Tibial nerve (tissue), 4 donors: ENCODE measurements at regions not wholly inside any gene's neighbourhood (a gene's known extent, or its start where the extent isn't known, plus 50 kb on each side); places are given as distances from the start of the nearest gene placed in this dataset.

Source experiments
- DNase-seq, 2 donors: peaks; one replicate each; pipeline ENCODE4 v3.0.0-alpha.2; 2019; ENCODE audit warnings: low spot score in 2 of 2
- H3K27ac ChIP-seq, 4 donors: fragments of 200-600 bp; sonication (generic) in 3 of 4; one replicate each; pipeline ENCODE4 v1.5.1; 2017 to 2019; ENCODE audit warnings: mild to moderate bottlenecking in 1 of 4
- H3K27me3 ChIP-seq, 2 donors: fragments of 200-600 bp; sonication (generic) in 1 of 2; one replicate each; pipeline versions ENCODE4 v1.5.1 to v1.6.0; 2017 to 2019
- H3K36me3 ChIP-seq, 3 donors: fragments of 200-600 bp; sonication (generic); one replicate each; pipeline ENCODE4 v1.5.1; 2018 to 2019
- H3K4me1 ChIP-seq, 4 donors: fragments of 200-600 bp; sonication (generic) in 3 of 4; one replicate each; pipeline ENCODE4 v1.5.1; 2017 to 2019
- H3K4me3 ChIP-seq, 4 donors: fragments of 200-600 bp; sonication (generic) in 3 of 4; one replicate each; pipeline ENCODE4 v1.5.1; 2017 to 2019; ENCODE audit warnings: mild to moderate bottlenecking in 1 of 4, moderate library complexity in 1 of 4
- H3K9me3 ChIP-seq, 4 donors: fragments of 200-600 bp; sonication (generic) in 3 of 4; one replicate each; pipeline ENCODE4 v1.5.1; 2017 to 2019
- CTCF ChIP-seq, 5 experiments: fragments of 200-600 bp in 3 of 5; fragments of 450-650 bp in 2 of 5; sonication (generic) in 3 of 5; IDR thresholded peaks; one replicate each; pipeline ENCODE4 v1.5.1; 2016 to 2019; ENCODE audit warnings: antibody characterized with exemption in 5 of 5, mild to moderate bottlenecking in 3 of 5, moderate library complexity in 2 of 5
- EP300 ChIP-seq, 2 donors: sonication (generic); formaldehyde crosslinking; IDR thresholded peaks; one replicate each; pipeline ENCODE4 v1.6.1; 2017; ENCODE audit warnings: antibody characterized with exemption in 2 of 2, mild to moderate bottlenecking in 1 of 2
- POLR2A ChIP-seq, 2 donors: fragments of 450-650 bp; IDR thresholded peaks; one replicate each; pipeline ENCODE4 v1.6.1; 2017; ENCODE audit warnings: antibody characterized with exemption in 2 of 2, mild to moderate bottlenecking in 2 of 2, moderate library complexity in 2 of 2
- WGBS, 2 donors: methylation state at CpG; one replicate each; pipeline ENCODE4 v1.1.5; 2018; 5-methylcytosine and 5-hydroxymethylcytosine counted together

DNA sequence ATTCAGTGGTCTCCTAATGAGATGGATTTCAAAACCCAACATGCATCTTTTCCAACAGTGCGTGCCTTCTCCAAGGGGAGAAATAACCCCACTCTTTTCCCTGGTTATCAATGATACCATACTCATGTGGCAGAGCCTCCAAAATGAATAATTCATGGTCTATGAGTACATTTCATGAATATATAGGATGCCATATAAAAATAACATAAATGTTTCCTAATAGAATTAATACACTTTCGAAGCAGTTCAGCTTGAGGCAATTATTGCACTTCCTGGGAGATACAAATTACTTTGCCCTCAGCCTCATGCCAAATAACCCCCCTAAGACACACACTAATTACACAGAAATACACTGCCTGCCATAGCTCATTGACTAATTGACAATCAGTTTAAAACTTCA is 318.6 kb downstream of the ZSWIM6 start:
- H3K27me3 ChIP-seq: no peaks in the 10 kb centered on the region
- H3K36me3 ChIP-seq: no peaks in the 10 kb centered on the region
- TF ChIP-seq POLR2A (IDR thresholded peaks at IDR 0.05) (no peak), EP300 (IDR thresholded peaks at IDR 0.05) (no peak), CTCF (IDR thresholded peaks at IDR 0.05) (no peak)
- 88 to 91% methylated on average over 2 of the region's 2 CpGs for WGBS, 2 donors
- no peaks in the 10 kb centered on the region for H3K4me1 ChIP-seq
- H3K9me3 ChIP-seq: no peaks in the 10 kb centered on the region
- H3K4me3 ChIP-seq: no peak overlapping the region
- no peak overlapping the region for H3K27ac ChIP-seq
- DNase-seq: no peak

- TF ChIP-seq CTCF (IDR thresholded peaks at IDR 0.05) (no peak), EP300 (IDR thresholded peaks at IDR 0.05) (no peak), POLR2A (IDR thresholded peaks at IDR 0.05) (no peak)
- H3K9me3 ChIP-seq: no peaks in the 10 kb centered on the region
- DNase-seq: no peak
- H3K27ac ChIP-seq: no peak overlapping the region
- H3K4me1 ChIP-seq: no peaks in the 10 kb centered on the region
- H3K4me3 ChIP-seq: no peak overlapping the region
- no peaks in the 10 kb centered on the region for H3K27me3 ChIP-seq
- no peaks in the 10 kb centered on the region for H3K36me3 ChIP-seq
- 63 to 68% methylated on average over 2 of the region's 2 CpGs for WGBS, 2 donors
These were observed 319.1 kb downstream of the ZSWIM6 start for GRCh38 chr5:61651195-61651594.

DNA sequence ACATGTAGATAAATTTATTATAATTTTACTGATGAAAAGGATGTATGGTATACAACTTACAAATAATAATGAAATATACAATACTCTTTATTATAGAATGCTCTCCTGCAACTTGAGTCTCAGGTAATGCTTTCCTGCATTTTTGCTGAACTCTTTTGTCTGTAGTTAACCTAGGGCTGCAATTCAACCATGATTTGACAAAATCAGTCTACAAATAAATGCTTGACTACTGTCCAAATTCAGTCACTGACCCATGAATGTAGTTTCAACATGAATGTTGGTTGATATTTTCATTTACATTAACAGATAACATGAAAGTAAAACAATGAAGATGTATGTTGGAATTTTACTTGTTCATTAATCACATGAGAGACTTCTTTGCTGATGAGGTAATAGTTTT is 320.9 kb downstream of the ZSWIM6 start:
- H3K27me3 ChIP-seq: no peaks in the 10 kb centered on the region
- H3K4me1 ChIP-seq: peaks cover 0 to 10% (median 0%) of the 10 kb centered on the region in 4 donors
- H3K36me3 ChIP-seq: no peaks in the 10 kb centered on the region
- H3K9me3 ChIP-seq: no peaks in the 10 kb centered on the region
- no peak overlapping the region for H3K27ac ChIP-seq
- no peak for DNase-seq
- H3K4me3 ChIP-seq: no peak overlapping the region
- TF ChIP-seq EP300 (IDR thresholded peaks at IDR 0.05) (no peak), POLR2A (IDR thresholded peaks at IDR 0.05) (no peak), CTCF (IDR thresholded peaks at IDR 0.05) (no peak)

GRCh38 chr5:61653807-61654580 is 321.9 kb downstream of the ZSWIM6 start:
- peaks cover 0 to 17% (median 0%) of the 10 kb centered on the region in 4 donors for H3K4me1 ChIP-seq
- no peaks in the 10 kb centered on the region for H3K9me3 ChIP-seq
- DNase-seq: no peak
- no peak overlapping the region for H3K4me3 ChIP-seq
- WGBS, 2 donors: 85 to 91% methylated on average over 7 of the region's 7 CpGs
- H3K36me3 ChIP-seq: no peaks in the 10 kb centered on the region
- TF ChIP-seq EP300 (IDR thresholded peaks at IDR 0.05) (no peak), CTCF (IDR thresholded peaks at IDR 0.05) (no peak), POLR2A (IDR thresholded peaks at IDR 0.05) (no peak)
- no peaks in the 10 kb centered on the region for H3K27me3 ChIP-seq
- H3K27ac ChIP-seq: no peak overlapping the region

DNA sequence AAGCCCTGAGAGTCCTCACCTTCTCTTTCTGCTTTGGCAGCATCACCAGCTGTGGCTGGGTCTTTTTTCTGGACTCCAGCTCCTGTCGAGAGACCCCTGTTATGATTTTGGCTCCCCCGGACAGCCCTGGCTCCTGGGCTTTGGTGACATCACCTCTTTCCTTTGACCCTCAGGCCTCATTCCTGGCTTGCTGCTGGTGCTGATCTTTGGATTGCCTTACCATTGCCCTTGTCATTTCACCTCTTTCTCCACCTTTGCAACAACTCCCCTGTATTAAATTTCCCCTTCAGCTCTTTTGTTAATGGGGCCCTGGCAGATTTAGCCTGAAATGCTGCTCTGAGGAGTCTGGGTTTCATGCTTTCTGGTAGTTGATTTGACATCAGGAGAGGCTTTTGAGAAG is 322.8 kb downstream of the ZSWIM6 start:
- DNase-seq: no peak

More for the DNA sequence above, 322.8 kb downstream of the ZSWIM6 start:
- Histone ChIP-seq H3K9me3 (no peaks in the 10 kb centered on the region), H3K36me3 (no peaks in the 10 kb centered on the region), H3K4me1 (peaks cover 0 to 17% (median 0%) of the 10 kb centered on the region in 4 donors), H3K4me3 (no peak overlapping the region), H3K27ac (no peak overlapping the region), H3K27me3 (no peaks in the 10 kb centered on the region)
- 77 to 84% methylated on average over 2 of the region's 2 CpGs for WGBS, 2 donors
- TF ChIP-seq POLR2A (IDR thresholded peaks at IDR 0.05) (no peak), CTCF (IDR thresholded peaks at IDR 0.05) (no peak), EP300 (IDR thresholded peaks at IDR 0.05) (no peak)
